HG03045 (cell line): ENCODE measurements at regions not wholly inside any gene's neighbourhood (a gene's known extent, or its start where the extent isn't known, plus 50 kb on each side); places are given as distances from the start of the nearest gene placed in this dataset.
A peak's percentile ranks its signal among the peaks of the same experiment; 100 is the strongest.
"Not testable (repeated sequence)": the region's sequence is repeated elsewhere in the genome, so short reads cannot be mapped to it uniquely, and the experiment has no call there.

Source experiments
- ATAC-seq: cut with Tn5 transposase; IDR thresholded peaks from one replicate; pipeline ENCODE4 v1.9.1; 2021; ENCODE audit warnings: mild to moderate bottlenecking, moderate library complexity; ENCODE audit not compliant: unreplicated experiment

DNA sequence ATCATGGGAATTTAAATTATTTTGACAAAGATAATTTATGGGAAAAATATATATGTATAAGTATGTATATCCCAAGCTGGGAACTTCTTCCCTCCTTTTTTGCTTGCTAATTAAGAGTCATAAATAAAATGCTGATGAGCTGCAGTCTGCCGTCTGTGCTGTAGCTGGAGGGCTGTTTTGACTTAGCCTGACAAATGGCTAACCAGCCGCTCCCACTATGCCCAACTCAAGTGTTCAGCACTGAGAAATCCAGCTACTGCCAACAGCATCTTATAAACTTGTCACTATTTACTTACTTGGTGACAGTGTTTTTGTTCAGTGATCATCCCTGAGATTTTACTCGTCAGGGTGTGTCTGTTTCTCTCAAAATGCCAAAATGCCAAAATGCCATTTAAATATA lies 171.2 kb upstream of the PGRMC2 start:
- ATAC-seq = no peak

DNA sequence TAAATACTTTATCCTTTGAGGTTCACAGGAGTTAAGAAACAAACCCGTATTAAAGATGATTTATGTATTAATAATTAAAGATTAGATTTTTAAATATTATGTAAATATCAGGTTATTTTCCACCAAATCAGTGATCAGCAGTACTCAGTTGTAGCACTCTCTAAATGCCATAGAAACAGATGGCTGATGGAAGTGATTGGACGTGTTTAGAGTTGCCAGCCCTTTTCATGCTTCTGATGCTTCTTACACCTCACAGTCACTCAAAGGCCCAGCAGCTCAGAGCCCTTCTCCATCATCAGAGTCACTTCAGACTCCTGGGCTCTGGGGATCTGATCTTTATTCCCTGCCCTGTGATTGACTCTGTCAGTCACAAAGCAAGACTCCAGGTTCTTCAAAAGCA lies 170.1 kb upstream of the PGRMC2 start:
- ATAC-seq = no peak

- ATAC-seq = no peak
These were observed 168.6 kb upstream of the PGRMC2 start for GRCh38 chr4:128456171-128456570.

- ATAC-seq = no peak
These were observed 167.9 kb upstream of the PGRMC2 start for GRCh38 chr4:128455480-128455879.

DNA sequence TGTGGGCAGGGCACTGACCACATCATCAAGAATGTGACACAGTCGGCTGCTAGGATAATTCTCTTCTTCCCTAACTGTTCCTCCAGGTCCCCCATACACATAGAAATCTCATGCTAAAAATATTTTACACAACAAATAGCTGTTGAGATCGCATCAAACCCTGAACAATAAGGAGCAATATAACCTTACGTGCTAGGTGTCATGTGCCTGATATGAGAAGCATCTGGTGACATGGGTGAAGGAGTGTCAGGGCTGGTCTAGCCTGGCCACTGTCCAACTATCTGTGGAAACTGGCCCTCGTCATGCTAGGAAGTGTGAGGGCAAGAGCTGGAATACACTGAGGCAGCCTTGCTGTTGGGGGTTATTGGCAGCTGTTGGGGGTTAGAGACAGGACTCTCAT lies 167.3 kb upstream of the PGRMC2 start:
- ATAC-seq = no peak

DNA sequence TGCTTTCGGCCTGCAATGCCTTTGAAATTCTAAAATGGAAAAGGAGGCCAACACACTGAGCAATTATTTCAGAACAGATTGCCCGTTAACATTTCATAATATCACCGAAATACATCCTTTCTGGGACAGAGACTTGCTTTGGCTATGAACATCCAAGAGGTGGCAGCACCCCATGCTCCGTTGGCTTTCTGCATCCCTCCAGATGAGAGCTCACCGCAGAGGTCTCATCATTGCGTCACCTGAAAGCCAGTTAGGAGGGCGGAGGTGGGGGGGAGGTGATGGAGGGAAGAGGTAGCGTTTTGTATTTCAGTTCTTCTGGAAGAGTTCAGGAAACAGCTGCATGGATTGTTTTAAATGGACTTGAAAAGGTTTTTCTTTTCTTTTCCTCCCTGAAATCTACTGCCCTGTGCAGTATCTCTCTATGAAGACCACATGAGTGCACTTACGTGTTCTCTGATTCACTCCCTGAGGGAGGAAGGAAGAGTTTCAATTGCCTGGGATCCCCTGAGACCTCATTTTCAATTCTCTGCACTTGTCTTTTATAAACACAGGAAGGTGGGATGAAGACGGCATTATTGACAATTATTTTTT lies 166.8 kb upstream of the PGRMC2 start:
- peak; percentile 99 for ATAC-seq

- no peak for ATAC-seq
These were observed 164.8 kb upstream of the PGRMC2 start for GRCh38 chr4:128452415-128452814.

- ATAC-seq = no peak
These were observed 163.8 kb upstream of the PGRMC2 start for GRCh38 chr4:128451270-128451905.

DNA sequence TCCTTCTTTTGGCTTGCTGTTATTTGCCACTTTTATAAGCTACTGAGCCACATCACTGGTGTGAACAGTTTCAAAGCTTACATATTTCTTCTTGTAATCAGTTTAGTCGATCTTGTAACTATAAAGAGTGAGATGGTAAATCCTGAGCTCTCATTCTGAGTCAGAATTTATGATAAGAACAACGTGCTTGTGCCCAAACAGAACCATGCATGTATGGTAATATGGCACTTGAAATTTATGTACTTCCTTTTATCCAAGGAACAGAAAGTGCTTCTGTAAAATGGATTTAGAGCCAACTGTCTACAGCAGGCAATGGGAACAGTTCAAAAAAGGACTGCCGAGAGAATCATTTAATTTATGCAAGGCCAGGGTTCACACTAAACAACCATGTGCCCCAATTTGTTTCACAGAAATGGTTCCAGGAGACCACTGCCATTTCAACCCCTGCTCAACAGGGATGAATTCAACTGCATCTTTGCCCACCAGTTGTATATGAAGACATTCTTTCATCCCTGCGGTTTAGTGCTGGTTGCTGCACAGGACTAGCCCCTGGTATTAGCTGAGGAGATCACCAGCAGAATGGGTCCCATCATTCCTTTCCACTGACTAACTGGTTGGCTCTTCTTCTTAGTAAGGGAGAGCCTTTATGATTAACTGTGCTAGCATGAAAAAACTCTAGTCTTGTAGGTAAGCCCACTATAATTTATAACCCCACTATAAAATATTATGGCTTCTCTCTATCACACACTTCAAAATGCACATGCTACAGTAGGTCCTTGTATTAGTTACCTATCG lies 162.9 kb upstream of the PGRMC2 start:
- no peak for ATAC-seq

DNA sequence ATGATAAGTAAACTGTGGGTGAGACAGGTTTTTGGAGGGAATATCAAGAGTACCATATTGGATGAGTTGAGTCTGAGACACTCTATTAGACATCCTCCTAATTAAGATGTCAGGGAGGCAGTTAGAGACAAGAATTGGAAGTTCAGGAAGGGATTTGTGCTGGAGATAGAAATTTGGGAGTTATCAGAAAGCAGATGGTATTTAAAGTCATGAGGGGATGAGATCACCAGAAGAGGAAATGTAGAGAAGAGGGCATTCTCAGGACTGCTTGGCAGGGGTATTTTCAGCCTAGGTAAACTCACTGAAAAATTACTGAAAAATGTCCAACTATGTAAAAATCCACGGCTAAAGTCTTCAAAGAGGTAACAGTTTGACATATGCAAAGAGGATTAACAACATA lies 161.6 kb upstream of the PGRMC2 start:
- ATAC-seq = no peak

DNA sequence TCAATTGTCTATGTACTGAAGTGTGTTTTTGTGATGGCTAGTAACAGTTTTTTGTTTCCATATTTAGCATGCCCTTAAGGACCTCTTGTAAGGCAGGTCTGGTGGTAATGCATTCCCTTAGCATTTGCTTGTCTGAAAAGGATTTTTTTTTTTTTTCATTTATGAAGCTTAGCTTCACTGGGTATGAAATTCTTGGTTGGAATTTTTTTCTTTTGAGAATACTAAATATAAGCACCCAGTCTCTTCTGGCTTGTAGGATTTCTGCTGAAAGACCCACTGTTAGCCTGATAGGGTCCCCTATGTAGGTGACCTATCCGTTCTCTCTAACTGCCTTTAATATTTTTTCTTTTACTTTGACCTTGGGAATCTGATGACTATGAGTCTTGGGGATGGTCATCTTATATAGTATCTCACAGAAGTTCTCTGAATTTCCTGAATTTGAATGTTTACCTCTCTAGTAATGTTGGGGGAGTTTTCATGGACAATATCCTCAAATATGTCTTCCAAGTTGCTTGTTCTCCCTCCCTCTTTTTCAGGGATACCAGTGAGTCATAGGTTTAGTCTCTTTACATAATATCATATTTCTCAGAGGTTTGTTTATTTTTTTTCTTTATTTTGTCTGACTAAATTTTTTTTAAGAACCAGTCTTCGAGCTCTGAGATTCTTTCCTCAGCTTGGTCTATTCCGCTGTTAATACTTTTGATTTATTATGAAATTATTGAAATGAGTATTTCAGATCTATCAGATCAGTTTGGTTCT lies 157.1 kb upstream of the PGRMC2 start:
- no peak for ATAC-seq

DNA sequence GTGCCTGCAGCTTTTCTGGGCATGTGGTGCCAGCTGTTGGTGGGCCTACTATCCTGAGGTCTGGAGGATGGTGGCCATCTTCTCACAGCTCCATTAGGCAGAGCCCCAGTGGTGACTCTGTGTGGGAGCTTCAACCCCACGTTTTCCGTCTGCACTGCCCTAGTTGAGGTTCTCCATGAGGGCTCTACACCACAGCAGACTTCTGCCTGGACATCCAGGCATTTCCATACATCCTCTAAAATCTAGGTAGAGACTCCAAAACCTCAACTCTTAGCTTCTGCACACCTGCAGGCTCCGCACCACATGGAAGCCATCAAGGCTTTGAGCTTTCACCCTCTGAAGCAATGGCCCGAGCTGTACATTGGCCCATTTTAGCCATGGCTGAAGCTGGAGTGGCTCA lies 153.3 kb upstream of the PGRMC2 start:
- no peak for ATAC-seq

DNA sequence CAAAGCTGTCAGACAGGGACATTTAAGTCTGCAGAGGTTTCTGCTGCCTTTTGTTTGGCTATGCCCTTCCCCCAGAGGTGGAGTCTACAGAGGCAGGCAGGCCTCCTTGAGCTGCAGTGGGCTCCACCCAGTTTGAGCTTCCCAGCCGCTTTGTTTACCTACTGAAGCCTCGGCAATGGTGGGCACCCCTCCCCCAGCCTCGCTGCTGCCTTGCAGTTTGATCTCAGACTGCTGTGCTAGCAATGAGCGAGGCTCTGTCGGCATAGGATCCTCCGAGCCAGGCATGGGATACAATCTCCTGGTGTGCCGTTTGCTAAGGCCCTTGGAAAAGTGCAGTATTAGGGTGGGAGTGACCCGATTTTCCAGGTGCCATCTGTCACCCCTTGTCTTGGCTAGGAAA lies 149.4 kb upstream of the PGRMC2 start:
- not testable (repeated sequence) for ATAC-seq

DNA sequence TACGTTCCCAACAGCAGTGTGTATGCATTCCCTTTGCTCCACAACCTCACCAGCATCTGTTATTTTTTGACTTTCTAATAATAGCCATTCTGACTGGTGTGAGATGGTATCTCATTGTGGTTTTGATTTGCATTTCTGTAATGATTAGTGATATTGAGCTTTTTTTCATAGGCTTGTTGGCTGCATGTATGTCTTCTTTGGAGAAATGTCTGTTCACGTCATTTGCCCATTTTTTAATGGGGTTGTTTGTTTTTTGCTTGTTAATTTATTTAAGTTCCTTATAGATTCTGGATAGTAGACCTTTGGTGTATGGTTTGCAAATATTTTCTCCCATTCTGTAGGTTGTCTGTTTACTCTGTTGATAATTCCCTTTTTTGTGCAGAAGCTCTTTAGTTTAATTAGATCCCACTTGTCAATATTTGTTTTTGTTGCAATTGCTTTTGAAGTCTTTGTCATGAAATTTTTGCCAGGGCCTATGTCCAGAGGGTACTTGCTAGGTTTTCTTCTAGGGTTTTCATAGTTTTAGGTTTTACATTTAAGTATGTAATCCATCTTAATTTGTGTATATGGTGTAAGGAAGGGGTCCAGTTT lies 141.5 kb upstream of the PGRMC2 start:
- not testable (repeated sequence) for ATAC-seq

DNA sequence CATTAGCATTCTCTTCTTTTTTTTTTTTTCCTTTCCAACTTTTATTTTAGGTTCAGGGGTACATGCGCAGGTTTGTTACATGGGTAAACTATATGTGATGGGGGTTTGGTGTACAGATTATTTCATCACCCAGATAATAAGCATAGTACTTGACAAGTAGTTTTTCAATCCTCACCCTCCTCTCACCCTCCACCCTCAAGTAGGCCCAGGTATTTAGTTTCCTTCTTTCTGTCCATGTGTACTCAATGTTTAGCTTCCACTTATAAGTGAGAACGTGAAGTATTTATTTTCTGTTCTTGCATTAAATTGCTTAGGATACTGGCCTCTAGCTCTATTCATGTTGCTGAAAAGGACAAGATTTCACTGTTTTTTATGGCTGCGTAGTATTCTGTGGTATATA lies 140.8 kb upstream of the PGRMC2 start:
- ATAC-seq = no peak

- ATAC-seq = no peak
These were observed 140.3 kb upstream of the PGRMC2 start for GRCh38 chr4:128427832-128428366.

- no peak for ATAC-seq
These were observed 137.2 kb upstream of the PGRMC2 start for GRCh38 chr4:128424527-128425497.

DNA sequence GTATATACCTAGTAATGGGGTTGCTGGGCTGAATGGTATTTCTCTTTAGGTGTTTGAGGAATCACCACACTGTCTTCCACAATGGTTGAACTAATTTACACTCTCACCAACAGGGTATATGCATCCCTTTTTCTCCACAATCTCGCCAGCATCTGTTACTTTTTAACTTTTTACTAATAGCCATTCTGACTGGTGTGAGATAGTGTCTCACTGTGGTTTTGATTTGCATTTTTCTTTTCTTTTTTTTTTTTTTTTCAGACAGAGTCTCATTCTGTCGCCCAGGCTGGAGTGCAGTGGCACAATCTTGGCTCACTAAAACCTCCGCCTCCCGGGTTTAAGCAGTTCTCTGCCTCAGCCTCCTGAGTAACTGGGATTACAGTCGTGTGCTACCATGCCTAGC lies 134.7 kb upstream of the PGRMC2 start:
- peak; percentile 68 for ATAC-seq

GRCh38 chr4:128416921-128417320 lies 129.3 kb upstream of the PGRMC2 start:
- ATAC-seq = no peak

GRCh38 chr4:128410037-128410436 lies 122.4 kb upstream of the PGRMC2 start:
- no peak for ATAC-seq
